GM18520 (cell line): ENCODE measurements at regions not wholly inside any gene's neighbourhood (a gene's known extent, or its start where the extent isn't known, plus 50 kb on each side); places are given as distances from the start of the nearest gene placed in this dataset.
"Not testable (repeated sequence)": the region's sequence is repeated elsewhere in the genome, so short reads cannot be mapped to it uniquely, and the experiment has no call there.

Experiments used
- ATAC-seq: cut with Tn5 transposase; IDR thresholded peaks from one replicate; pipeline ENCODE4 v1.9.1; 2021; ENCODE audit not compliant: unreplicated experiment

DNA sequence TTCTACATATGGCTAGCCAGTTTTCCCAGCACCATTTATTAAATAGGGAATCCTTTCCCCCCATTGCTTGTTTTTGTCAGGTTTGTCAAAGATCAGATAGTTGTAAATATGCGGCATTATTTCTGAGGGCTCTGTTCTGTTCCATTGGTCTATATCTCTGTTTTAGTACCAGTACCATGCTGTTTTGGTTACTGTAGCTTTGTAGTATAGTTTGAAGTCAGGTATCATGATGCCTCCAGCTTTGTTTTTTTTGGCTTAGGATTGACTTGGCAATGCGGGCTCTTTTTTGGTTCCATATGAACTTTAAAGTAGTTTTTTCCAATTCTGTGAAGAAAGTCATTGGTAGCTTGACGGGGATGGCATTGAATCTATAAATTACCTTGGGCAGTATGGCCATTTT is 60.0 kb upstream of the GPC3 start:
- ATAC-seq: not testable (repeated sequence)

DNA sequence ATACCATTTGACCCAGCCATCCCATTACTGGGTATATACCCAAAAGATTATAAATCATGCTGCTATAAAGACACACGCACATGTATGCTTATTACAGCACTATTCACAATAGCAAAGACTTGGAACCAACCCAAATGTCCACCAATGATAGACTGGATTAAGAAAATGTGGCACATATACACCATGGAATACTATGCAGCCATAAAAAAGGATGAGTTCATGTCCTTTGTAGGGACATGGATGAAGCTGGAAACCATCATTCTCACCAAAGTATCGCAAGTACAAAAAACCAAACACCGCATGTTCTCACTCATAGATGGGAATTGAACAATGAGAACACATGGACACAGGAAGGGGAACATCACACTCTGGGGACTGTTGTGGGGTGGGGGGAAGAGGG is 81.7 kb upstream of the GPC3 start:
- ATAC-seq: not testable (repeated sequence)

DNA sequence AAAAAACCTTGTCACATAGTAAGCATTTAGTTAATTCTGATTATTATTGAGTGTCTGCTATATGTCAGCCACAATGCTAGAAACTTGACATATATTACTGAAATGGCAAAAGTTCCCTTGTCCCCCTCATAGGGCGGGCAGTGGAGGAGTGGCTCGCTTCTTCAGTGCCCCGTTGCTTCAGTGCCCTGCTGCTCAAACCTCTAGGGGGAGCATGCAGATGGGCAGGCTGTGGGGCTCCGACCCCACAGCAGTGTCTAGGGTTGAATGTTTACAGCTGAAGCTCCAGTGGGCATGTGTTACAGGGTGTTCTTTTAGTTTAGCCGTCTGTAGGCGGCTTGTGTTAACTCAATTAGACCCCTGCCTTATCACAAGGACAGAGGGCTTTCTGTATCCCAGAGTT is 86.5 kb upstream of the GPC3 start:
- not testable (repeated sequence) for ATAC-seq

DNA sequence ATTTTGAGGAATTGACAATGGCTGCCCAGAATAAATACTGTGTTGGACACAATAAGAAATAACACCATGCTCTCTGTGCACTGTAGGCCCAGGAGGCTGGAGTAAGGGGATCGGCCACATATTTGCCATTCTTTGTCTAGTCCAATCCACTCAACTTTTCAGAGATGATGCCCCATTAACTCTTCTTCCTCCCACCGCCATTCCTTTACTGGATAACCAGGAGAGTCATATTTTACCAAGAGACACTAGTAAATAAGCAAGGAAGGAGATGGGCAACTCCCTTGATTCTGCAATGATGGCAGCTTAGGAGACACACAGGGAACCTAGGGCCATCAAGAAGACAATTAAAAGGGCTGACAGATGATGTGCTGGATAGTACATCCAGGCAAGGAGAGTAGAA is 87.9 kb upstream of the GPC3 start:
- ATAC-seq: no peak

DNA sequence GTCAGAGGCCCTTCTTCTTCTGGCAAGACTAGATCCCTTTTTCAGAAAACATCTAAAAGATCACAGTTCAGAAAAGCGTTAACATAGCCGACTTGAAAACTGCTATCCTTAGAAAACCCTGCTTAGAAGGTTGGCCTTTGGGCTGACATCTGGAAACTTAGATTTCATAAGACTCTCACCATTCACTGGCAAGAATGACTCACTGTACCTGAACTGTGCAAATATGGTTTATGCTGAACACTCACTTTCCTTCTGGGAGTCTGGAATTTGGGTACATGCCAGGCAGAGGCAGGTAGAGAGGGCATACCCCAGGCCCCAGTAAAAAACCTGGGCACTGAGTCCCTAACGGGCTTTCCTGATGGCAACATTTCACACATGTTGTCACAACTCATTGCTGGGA is 88.8 kb upstream of the GPC3 start:
- no peak for ATAC-seq

DNA sequence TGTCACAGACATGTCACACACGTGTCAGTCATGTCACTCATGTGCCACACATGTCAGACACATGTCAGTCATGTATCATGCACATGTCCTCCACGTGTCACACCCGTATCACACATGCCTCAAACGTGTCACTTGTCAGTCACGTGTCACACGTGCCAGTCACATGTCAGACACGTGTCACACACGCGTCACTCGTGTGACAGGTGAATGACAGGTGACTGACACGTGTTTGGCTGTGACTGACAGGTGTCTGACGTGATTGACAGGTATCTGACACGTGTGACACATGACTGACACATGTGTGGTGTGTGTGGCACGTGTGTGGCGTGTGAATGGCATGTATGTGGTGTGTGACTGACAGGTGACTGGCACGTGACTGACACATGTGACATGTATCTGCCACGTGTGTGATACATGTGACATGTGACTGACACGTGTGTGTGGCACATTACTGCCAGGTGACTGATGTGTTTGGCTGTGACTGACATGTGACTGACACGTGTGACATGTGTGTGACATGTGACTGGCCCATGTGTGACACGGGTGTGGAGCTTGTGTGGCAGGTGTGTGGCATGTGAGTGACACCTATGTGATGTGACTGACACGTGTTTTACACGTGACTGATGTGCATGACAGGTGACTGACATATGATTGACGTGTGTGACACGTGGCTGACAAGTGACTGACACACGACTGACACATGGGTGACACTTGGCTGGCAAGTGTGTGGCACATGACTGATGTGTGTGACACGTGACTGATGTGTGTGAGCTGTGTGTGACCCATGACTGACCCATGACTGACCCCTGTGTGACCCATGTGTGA is 90.7 kb upstream of the GPC3 start:
- no peak for ATAC-seq

DNA sequence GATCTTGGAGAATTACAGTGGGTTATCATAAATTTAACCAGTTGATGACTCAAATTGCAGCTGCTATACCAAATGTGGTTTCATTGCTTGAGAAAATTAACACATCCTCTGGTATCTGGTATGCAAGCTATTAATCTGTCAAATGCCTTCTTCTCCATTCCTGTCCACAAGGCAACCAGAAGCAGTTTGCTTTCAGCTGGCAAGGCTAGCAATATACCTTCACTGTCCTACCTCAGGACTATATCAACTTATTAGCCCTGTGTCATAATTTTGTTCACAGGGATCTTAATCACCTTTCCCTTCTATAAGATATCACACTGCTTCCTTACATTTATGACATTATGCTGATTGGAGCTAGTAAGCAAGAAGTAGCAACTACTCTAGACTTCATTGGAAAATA is 110.0 kb upstream of the GPC3 start:
- ATAC-seq: no peak

DNA sequence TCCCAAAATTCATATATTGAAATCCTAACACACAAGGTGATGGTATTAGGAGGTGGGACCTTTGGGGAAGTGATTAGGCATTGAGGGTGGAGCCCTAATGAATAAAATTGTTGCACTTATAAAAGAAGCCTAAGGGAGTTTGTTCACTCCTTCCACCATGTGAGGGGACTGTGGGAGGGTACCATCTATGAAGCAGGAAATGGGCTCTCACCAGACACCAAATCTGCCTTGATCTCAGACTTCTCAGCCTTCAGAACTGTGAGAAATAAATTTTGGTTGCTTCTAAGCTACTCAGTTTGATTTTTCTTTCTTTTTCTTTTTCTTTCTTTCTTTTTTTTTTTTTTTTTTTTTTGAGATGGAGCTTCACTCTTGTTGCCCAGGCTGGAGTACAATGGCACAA is 116.2 kb upstream of the GPC3 start:
- ATAC-seq: no peak

DNA sequence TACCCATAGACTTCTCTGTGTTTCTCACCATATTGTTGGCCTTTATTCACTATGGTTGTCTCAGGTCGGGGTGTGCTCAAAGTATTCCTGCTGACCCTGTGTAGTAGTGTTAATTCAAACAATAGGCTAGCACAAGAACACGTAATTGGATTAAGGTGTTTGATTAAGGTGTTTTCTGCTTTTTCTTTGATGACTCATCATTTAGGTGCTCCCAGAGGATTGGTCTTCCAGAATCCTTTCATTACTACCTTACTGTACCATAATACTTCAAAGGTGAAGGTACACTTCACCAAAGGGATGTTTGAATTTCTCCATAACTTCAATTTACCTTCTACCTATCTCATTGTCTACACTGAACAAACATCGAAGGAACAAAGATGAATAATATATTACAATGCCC is 121.7 kb upstream of the CCDC160 start:
- no peak for ATAC-seq

DNA sequence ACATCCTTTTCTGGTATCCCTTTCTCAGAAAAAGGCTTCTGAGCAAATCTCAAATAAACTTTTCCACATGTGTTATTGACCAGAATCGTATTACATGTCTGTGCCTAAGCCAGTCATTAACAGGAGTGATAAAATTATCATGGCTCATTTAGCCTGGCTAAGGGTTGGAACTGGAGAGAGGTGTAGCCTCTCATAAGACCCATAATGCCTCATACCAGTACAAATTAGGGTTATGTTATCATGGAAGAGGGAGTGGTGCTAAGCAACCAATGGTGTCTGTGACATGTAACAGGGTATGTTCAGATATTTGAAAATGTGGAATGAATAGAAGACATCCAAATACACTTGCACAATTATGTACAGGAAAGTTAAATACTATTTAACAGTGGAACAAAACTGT is 99.6 kb upstream of the CCDC160 start:
- no peak for ATAC-seq

DNA sequence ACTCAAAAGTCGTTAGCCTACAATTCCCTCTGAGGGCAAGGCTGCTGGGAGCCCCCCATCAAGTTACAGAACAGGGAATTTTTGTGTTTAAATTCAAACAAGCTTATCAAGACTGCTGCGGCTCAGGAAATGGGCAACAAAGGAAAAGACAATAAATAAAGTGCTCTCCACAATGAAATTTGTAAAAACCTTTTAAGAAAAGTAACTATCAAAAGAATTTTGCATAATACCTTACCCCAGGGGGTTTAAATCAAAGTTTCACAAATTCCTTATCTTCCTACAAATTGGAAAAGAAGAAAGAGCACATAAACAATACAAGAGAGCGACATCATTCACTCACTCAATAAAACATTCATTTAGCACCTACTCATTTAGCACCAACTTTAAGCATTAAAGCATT is 97.9 kb upstream of the CCDC160 start:
- no peak for ATAC-seq

DNA sequence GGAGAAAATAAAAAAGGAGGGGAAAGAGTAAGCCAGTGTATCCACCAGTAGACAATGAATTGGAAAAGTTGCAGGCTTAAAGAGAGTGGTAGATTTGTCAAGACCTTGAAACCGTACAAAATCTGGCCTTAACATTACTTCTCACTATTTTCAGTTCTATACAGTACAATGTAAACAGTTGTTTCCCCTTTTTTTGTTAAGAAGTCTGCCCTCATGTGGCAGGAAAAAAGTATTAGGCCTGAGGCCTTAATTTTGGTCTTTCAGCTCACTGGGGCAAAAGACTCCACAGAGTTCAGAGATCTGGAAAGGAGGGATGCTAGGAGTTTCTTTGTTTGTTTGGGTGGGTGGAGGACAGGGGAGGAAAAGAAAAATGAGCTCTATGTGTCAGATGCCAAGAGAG is 92.8 kb upstream of the CCDC160 start:
- ATAC-seq: no peak

DNA sequence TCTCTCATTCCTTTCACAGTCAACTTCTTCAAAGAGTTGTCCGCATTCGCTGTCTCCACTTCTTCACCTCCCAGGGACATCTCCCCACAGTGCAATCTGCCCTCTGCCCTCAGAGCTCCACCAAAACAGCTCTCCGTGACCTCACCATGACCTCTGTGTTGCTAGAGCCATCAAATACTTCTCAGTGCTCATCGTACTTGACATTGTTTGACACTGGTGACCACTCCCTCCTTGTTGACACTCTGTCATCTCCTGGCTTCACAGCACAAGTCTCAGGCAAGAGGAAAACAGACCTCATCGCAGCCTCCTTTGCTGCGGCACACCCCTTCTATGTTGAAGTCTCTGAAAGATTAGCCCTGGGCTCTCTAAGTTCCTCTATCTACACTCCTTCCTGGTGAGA is 90.5 kb upstream of the CCDC160 start:
- ATAC-seq: no peak

DNA sequence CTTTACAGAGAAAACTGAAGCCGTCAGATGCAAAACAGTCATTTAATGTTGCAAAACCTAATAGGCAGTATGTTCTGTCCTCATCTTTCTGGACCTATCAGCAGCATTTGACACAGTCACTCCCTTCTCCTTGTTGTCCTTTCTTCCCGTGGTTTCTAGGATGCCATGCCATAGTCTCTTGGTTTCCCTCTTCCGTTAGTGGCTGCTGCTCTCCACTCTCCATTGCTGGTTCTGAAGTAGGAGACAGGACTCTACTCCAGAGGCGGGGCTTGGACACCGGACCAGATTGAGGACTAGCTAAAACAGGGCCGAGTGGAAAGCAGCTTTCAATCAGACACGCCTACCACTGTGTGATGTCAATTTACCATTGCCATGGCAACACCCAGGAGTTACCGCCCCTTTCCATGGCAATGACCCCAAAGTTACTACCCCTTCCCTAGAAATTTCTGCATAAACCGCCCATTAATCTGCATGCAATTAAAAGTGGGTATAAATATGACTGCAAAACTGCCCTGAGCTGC is 88.8 kb upstream of the CCDC160 start:
- ATAC-seq: no peak

DNA sequence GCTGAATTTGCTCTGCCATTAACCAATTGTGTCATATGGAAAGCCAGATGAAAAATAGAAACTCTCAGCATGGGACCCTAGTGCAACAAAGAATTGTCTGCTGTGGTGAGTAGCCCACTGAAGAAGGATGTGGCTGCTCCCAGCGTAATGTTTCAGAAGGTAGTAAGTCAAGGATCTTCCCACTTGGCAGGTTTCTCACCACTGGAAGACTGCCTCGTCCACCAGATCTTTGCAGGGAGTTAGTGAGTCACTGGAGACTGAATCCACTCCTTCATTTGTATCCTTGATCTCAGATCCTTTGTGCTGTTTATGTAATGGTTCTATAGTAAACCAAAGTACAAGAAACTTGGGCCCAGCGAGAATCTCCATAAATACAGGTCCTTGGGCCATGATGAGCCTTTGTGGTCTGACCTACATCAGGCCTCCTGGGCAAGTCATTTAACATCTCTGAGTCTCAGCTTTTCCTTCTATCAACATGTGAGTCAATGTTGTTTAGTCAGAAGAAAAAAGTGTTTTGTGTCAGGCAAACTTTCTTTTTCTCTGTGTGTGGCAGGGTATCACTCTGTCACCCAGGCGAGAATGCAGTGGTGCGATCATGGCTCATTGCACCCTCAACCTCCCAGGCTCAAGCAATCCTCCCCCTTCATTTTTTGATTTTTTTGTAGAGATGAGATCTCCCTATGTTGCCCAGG is 78.0 kb upstream of the CCDC160 start:
- ATAC-seq: no peak

DNA sequence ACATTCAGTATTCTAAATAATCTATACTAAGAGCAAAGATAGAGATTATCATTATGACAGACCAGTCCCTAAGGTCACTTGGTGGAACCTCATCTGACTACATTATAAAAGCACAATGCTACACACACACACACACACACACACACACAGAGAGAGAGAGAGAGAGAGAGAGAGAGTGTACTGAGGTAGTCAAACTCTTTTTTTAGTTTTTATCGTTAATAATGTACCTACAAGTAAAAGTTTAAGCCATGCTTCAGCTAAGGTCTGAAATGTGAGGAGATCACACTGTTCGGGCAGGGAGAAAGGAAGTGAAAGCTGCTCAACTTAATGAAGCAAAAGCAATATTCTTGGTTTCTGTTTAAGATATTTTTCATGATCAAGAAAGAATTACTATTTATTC is 75.8 kb upstream of the CCDC160 start:
- peak; percentile 75 for ATAC-seq

DNA sequence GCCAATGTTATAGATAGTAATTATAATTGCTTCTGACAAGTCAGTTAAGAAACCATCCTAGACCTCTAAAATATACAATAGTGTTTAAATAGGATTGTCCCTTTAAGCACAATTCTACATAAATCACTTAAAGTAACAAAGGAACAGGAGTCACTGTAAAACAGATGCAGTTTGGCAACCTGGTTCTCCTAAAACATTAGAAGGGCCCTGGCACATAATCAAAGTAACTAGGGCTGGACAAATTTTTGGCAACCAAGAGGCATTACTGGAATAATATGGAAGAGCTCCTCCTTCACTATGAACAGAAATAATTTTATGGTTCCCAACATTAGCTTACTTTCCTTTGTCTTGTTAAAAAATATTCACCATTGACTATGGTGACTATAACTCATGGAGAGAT is 75.0 kb upstream of the CCDC160 start:
- ATAC-seq: no peak

DNA sequence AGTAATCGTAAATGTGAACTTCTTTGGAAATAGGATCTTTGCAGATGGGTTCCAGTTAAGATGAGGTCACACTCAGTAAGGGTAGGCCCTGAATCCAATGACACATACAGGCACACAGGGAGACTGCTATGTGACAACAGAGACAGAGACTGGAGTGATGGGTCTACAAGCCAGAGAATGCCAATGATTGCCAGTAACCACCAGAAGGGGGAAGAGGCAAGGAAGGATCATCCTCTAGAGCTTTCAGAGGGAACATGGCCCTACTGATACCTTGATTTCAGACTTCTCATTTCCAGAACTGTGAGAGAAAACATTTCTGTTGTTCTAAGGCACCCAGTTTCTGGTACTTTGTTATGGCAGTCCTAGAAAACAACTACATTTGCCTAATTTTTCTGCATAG is 73.1 kb upstream of the CCDC160 start:
- ATAC-seq: no peak

DNA sequence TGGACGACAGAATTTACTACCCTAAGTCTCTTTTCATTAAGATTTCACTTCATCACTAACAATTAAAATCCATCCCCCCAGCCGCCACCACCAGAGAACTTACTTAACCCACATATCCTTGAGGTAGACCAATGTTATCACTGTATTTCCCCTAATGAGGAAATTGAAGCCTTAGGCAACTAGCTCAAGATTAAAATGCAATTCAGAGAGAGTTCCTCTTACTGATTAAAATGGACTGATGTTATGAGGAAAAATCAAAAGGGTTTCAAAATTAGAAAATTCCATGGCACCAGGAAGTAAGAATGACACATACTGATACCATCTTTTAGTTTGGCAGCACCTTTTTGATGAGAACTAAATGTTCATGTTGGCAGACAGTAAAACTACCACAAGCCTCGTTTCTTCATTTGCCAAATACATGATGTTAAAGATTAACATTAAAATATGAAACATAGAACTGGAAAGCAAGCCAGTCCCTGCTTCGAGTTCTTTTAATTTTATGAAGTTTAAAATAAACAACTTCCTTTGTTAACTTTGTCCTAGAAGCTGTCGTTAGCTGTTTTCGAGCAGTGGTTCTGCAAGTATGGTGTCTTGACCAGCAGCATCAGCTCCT is 69.3 kb upstream of the CCDC160 start:
- no peak for ATAC-seq

DNA sequence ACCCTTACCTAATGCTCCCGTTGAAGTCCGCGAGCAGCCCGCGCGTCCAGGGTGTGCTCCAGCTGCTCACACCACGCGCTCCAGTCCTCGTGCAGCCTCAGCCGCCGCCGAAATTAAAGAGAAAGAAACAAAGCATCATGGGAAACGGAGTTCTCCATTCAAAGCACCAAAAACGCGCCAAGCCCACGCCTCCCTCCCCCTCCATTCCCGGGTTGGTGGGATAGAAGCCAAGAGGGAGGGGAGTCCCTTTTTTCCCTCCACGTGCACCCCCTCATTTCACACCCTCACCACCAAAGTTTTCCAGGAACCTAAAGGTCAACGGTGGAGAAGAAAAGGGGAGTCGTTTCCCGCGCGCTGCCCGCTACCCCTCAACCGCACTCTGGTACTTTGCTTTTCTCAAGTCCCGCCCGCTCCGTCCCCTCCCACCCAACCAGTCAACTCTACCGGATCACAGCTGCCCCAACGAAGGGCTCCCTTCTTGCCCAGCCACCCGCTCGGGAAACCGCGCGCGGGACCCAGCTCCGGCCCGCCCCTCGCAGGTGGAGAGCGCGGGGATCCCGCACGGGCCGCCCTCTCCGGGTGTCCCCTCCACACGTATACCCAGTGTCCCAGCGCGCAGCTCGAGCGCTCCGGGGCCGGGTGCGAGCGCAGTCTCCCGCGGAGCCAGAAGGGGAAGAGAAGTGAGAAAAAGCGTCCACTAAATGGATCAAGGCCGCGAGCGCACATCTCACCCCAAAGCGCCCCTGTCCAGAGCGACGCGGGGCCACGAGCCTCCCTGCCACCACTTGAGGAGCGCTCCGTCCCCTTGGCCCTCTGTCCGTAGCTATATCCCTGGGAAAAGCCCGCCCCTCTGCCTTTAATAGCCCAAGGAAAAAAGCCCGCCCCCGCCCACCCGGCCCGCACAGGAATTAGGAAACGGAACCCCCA is 65.1 kb upstream of the CCDC160 start:
- peak; percentile 35 for ATAC-seq
